GM12874 (cell line): ENCODE measurements at regions not wholly inside any gene's neighbourhood (a gene's known extent, or its start where the extent isn't known, plus 50 kb on each side); places are given as distances from the start of the nearest gene placed in this dataset.

Experiments
- CTCF ChIP-seq: IDR thresholded peaks from 2 replicates; pipeline ENCODE4 v1.5.1; 2011; ENCODE audit warnings: low read depth, mild to moderate bottlenecking, control low read depth, low read length, moderate library complexity; ENCODE audit not compliant: insufficient read depth

- TF ChIP-seq CTCF = no peak
These were observed 1066.9 kb downstream of the BRD1 start for GRCh38 chr22:48760481-48761390.

GRCh38 chr22:48758881-48759875 lies 1068.5 kb downstream of the BRD1 start:
- no peak for TF ChIP-seq CTCF

GRCh38 chr22:48757985-48758561 lies 1069.6 kb downstream of the BRD1 start:
- no peak for TF ChIP-seq CTCF

GRCh38 chr22:48757581-48757980 lies 1070.1 kb downstream of the BRD1 start:
- no peak for TF ChIP-seq CTCF

- no peak for TF ChIP-seq CTCF
These were observed 1071.2 kb downstream of the BRD1 start for GRCh38 chr22:48756146-48757111.

GRCh38 chr22:48755059-48755949 lies 1072.4 kb downstream of the BRD1 start:
- TF ChIP-seq CTCF = no peak
